Glutamatergic neuron (in vitro differentiated cells): ENCODE measurements at regions not wholly inside any gene's neighbourhood (a gene's known extent, or its start where the extent isn't known, plus 50 kb on each side); places are given as distances from the start of the nearest gene placed in this dataset.

Source experiments
- DNase-seq: peaks from one replicate; pipeline ENCODE4 v3.0.0; 2022
- H3K27ac Mint-ChIP-seq: one replicate; pipeline ENCODE4 v1.8.0; 2020; ENCODE audit warnings: mild to moderate bottlenecking, mixed read lengths, inconsistent platforms; ENCODE audit not compliant: unreplicated experiment
- H3K27me3 Mint-ChIP-seq: one replicate; pipeline ENCODE4 v1.8.0; 2020; ENCODE audit warnings: mild to moderate bottlenecking, moderate library complexity, mixed read lengths, inconsistent platforms; ENCODE audit not compliant: unreplicated experiment
- H3K36me3 Mint-ChIP-seq: one replicate; pipeline ENCODE4 v1.8.0; 2020; ENCODE audit warnings: mild to moderate bottlenecking, mixed read lengths, inconsistent platforms; ENCODE audit not compliant: unreplicated experiment
- H3K4me1 Mint-ChIP-seq: one replicate; pipeline ENCODE4 v1.8.0; 2020; ENCODE audit warnings: mild to moderate bottlenecking, low read depth, mixed read lengths, inconsistent platforms; ENCODE audit not compliant: unreplicated experiment
- H3K4me3 Mint-ChIP-seq: one replicate; pipeline ENCODE4 v1.8.0; 2020; ENCODE audit warnings: mild to moderate bottlenecking, mixed read lengths, inconsistent platforms; ENCODE audit not compliant: unreplicated experiment
- H3K9me3 Mint-ChIP-seq: one replicate; pipeline ENCODE4 v1.8.0; 2020; ENCODE audit warnings: mild to moderate bottlenecking, moderate library complexity, mixed read lengths, inconsistent platforms; ENCODE audit not compliant: unreplicated experiment
- CTCF ChIP-seq: fragments of 200-600 bp; sonication (generic); IDR thresholded peaks from one replicate; pipeline ENCODE4 v1.5.0; 2021; ENCODE audit not compliant: partially characterized antibody, unreplicated experiment

GRCh38 chr9:14985419-14985818 lies 75.2 kb upstream of the FREM1 start:
- H3K36me3 Mint-ChIP-seq = no peaks in the 10 kb centered on the region
- H3K4me1 Mint-ChIP-seq = no peaks in the 10 kb centered on the region
- no peak for TF ChIP-seq CTCF
- no peak overlapping the region for H3K27ac Mint-ChIP-seq
- H3K9me3 Mint-ChIP-seq = no peaks in the 10 kb centered on the region
- no peak for DNase-seq
- H3K4me3 Mint-ChIP-seq = no peak overlapping the region
- no peaks in the 10 kb centered on the region for H3K27me3 Mint-ChIP-seq

GRCh38 chr9:14983599-14983998 lies 73.4 kb upstream of the FREM1 start:
- Mint-ChIP-seq H3K4me3 (no peak overlapping the region), H3K36me3 (no peaks in the 10 kb centered on the region), H3K27me3 (no peaks in the 10 kb centered on the region), H3K9me3 (no peaks in the 10 kb centered on the region), H3K27ac (no peak overlapping the region), H3K4me1 (no peaks in the 10 kb centered on the region)
- no peak for DNase-seq
- TF ChIP-seq CTCF = no peak

- no peak overlapping the region for H3K4me3 Mint-ChIP-seq
- no peaks in the 10 kb centered on the region for H3K4me1 Mint-ChIP-seq
- H3K36me3 Mint-ChIP-seq = no peaks in the 10 kb centered on the region
- no peak overlapping the region for H3K27ac Mint-ChIP-seq
- no peak for DNase-seq
- TF ChIP-seq CTCF = no peak
- H3K9me3 Mint-ChIP-seq = no peaks in the 10 kb centered on the region
- H3K27me3 Mint-ChIP-seq = no peaks in the 10 kb centered on the region
Measured at GRCh38 chr9:14981291-14981950, 71.2 kb upstream of the FREM1 start.

GRCh38 chr9:14978022-14979000 lies 68.1 kb upstream of the FREM1 start:
- no peak for TF ChIP-seq CTCF
- DNase-seq = no peak
- Mint-ChIP-seq H3K27me3 (no peaks in the 10 kb centered on the region), H3K4me1 (no peaks in the 10 kb centered on the region), H3K27ac (no peak overlapping the region), H3K36me3 (no peaks in the 10 kb centered on the region), H3K4me3 (no peak overlapping the region), H3K9me3 (no peaks in the 10 kb centered on the region)
